GM19351 (cell line): ENCODE measurements at regions not wholly inside any gene's neighbourhood (a gene's known extent, or its start where the extent isn't known, plus 50 kb on each side); places are given as distances from the start of the nearest gene placed in this dataset.
"Not testable (repeated sequence)": the region's sequence is repeated elsewhere in the genome, so short reads cannot be mapped to it uniquely, and the experiment has no call there.

Experiments used
- ATAC-seq: cut with Tn5 transposase; IDR thresholded peaks from one replicate; pipeline ENCODE4 v1.9.1; 2021; ENCODE audit warnings: mild to moderate bottlenecking, moderate library complexity; ENCODE audit not compliant: unreplicated experiment

- no peak for ATAC-seq
Observed at GRCh38 chr15:26197719-26198118, 334.6 kb upstream of the ATP10A start.

- no peak for ATAC-seq
Observed at GRCh38 chr15:26197060-26197459, 333.9 kb upstream of the ATP10A start.

GRCh38 chr15:26191193-26191592, 328.1 kb upstream of the ATP10A start:
- ATAC-seq: no peak

GRCh38 chr15:26186138-26186537, 323.0 kb upstream of the ATP10A start:
- ATAC-seq: not testable (repeated sequence)

- no peak for ATAC-seq
Observed at GRCh38 chr15:26182441-26182840, 319.3 kb upstream of the ATP10A start.

GRCh38 chr15:26179906-26180305, 316.8 kb upstream of the ATP10A start:
- no peak for ATAC-seq

GRCh38 chr15:26178640-26179220, 315.6 kb upstream of the ATP10A start:
- ATAC-seq: no peak

- ATAC-seq: no peak
Observed at GRCh38 chr15:26177816-26178215, 314.7 kb upstream of the ATP10A start.

GRCh38 chr15:26176831-26177230, 313.7 kb upstream of the ATP10A start:
- ATAC-seq: no peak

GRCh38 chr15:26171266-26171665, 308.1 kb upstream of the ATP10A start:
- ATAC-seq: no peak

- ATAC-seq: no peak
Observed at GRCh38 chr15:26166429-26166828, 303.3 kb upstream of the ATP10A start.

- no peak for ATAC-seq
Observed at GRCh38 chr15:26165546-26165945, 302.4 kb upstream of the ATP10A start.

- no peak for ATAC-seq
Observed at GRCh38 chr15:26160343-26160742, 297.2 kb upstream of the ATP10A start.

- no peak for ATAC-seq
Observed at GRCh38 chr15:26158176-26158575, 295.0 kb upstream of the ATP10A start.

- no peak for ATAC-seq
Observed at GRCh38 chr15:26157081-26157480, 294.0 kb upstream of the ATP10A start.

- ATAC-seq: no peak
Observed at GRCh38 chr15:26156051-26156450, 292.9 kb upstream of the ATP10A start.

GRCh38 chr15:26148156-26148860, 285.2 kb upstream of the ATP10A start:
- no peak for ATAC-seq

- ATAC-seq: no peak
Observed at GRCh38 chr15:26146202-26146601, 283.1 kb upstream of the ATP10A start.

- ATAC-seq: no peak
Observed at GRCh38 chr15:26145796-26146195, 282.7 kb upstream of the ATP10A start.

GRCh38 chr15:26144836-26145235, 281.7 kb upstream of the ATP10A start:
- no peak for ATAC-seq

GRCh38 chr15:26143221-26143620, 280.1 kb upstream of the ATP10A start:
- no peak for ATAC-seq

- no peak for ATAC-seq
Observed at GRCh38 chr15:26134812-26135211, 271.7 kb upstream of the ATP10A start.

GRCh38 chr15:26134152-26134551, 271.0 kb upstream of the ATP10A start:
- no peak for ATAC-seq
